Activated CD4-positive, alpha-beta T cell treated with anti-CD3 and anti-CD28 coated beads for 36 hours (primary cell): ENCODE measurements at regions not wholly inside any gene's neighbourhood (a gene's known extent, or its start where the extent isn't known, plus 50 kb on each side); places are given as distances from the start of the nearest gene placed in this dataset.
"Not testable (repeated sequence)": the region's sequence is repeated elsewhere in the genome, so short reads cannot be mapped to it uniquely, and the experiment has no call there.

Experiments
- ATAC-seq: fragments of 200-7000 bp; cut with Tn5 transposase; one replicate; pipeline ENCODE4 v1.10.0; 2021; ENCODE audit warnings: mild to moderate bottlenecking, moderate library complexity
- CTCF ChIA-PET: fragments of 350-600 bp; sonication (Branson Sonifier 250); formaldehyde crosslinking; loops from one replicate; lab custom pipeline; 2021; ENCODE audit warnings: antibody characterized with exemption; lab: Charles Lee
- POLR2A ChIA-PET: fragments of 350-600 bp; sonication (Branson Sonifier 250); formaldehyde crosslinking; loops from one replicate; lab custom pipeline; 2021; ENCODE audit warnings: antibody characterized with exemption, inconsistent platforms; lab: Charles Lee
- DNase-seq: peaks from one replicate; pipeline ENCODE4 v3.0.0-alpha.2; 2020
- H3K27ac Mint-ChIP-seq: one replicate; pipeline ENCODE4 v1.8.0; 2021; ENCODE audit warnings: mixed read lengths
- H3K27me3 Mint-ChIP-seq: one replicate; pipeline ENCODE4 v1.8.0; 2021; ENCODE audit warnings: mixed read lengths
- H3K36me3 Mint-ChIP-seq: one replicate; pipeline ENCODE4 v1.8.0; 2021; ENCODE audit warnings: low read depth, mixed read lengths
- H3K4me1 Mint-ChIP-seq: one replicate; pipeline ENCODE4 v1.8.0; 2021; ENCODE audit warnings: mixed read lengths
- H3K4me3 Mint-ChIP-seq: one replicate; pipeline ENCODE4 v1.8.0; 2021; ENCODE audit warnings: mild to moderate bottlenecking, moderate library complexity, mixed read lengths
- H3K9me3 Mint-ChIP-seq: one replicate; pipeline ENCODE4 v1.8.0; 2021; ENCODE audit warnings: low read depth, mixed read lengths
- intact Hi-C, 2 experiments: fragments of 100-400 bp; cut with DNase I in 1 of 2; cut with micrococcal nuclease in 1 of 2; formaldehyde crosslinking; loops; one replicate each; pipeline versions ENCODE4 v1.14.2 to v1.15.1; 2022 to 2024; cut with DNase I, micrococcal nuclease

- no peaks in the 10 kb centered on the region for H3K4me1 Mint-ChIP-seq
- no peak overlapping the region for H3K27ac Mint-ChIP-seq
- DNase-seq, result no peak
- CTCF ChIA-PET, result no interaction called here
- no peaks in the 10 kb centered on the region for H3K36me3 Mint-ChIP-seq
- H3K27me3 Mint-ChIP-seq, result no peaks in the 10 kb centered on the region
- intact Hi-C loops, result no loop called here
- ATAC-seq, result no peak
- POLR2A ChIA-PET, result no interaction called here
- no peak overlapping the region for H3K4me3 Mint-ChIP-seq
- H3K9me3 Mint-ChIP-seq, result peaks cover 3% of the 10 kb centered on the region
These were observed 463.2 kb upstream of the MGAT4C start for GRCh38 chr12:86719381-86719780.

- POLR2A ChIA-PET, result no interaction called here
- ATAC-seq (no peak), DNase-seq (no peak)
- peaks cover 9% of the 10 kb centered on the region for H3K9me3 Mint-ChIP-seq
- no peaks in the 10 kb centered on the region for H3K36me3 Mint-ChIP-seq
- no peak overlapping the region for H3K27ac Mint-ChIP-seq
- intact Hi-C loops, result no loop called here
- CTCF ChIA-PET, result no interaction called here
- H3K27me3 Mint-ChIP-seq, result no peaks in the 10 kb centered on the region
- H3K4me3 Mint-ChIP-seq, result no peak overlapping the region
- no peaks in the 10 kb centered on the region for H3K4me1 Mint-ChIP-seq
These were observed 456.9 kb upstream of the MGAT4C start for GRCh38 chr12:86713121-86713520.

DNA sequence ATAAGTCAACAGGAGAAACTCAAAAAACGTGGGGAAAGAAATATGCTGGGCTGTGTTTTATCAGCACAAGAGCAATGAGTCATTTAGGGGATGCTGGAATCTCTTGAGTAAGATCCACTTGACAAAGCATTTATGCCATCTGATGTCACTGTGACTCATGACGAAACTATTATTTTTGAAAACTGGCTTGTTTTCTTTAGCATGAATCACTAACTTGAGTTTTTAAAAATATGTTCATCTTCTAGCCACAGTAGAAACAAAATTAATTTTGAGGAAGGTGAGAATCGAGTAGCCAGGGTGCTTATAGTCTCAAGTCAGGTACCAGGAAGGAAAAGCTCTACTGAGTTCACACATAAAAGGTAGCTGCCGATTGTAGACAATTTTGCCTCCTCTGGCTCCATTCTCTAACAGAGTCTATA is 456.2 kb upstream of the MGAT4C start:
- H3K4me1 Mint-ChIP-seq, result no peaks in the 10 kb centered on the region
- ChIA-PET POLR2A (no interaction called here), CTCF (no interaction called here)
- H3K4me3 Mint-ChIP-seq, result no peak overlapping the region
- ATAC-seq, result no peak
- intact Hi-C loops, result no loop called here
- no peaks in the 10 kb centered on the region for H3K27me3 Mint-ChIP-seq
- peaks cover 9% of the 10 kb centered on the region for H3K9me3 Mint-ChIP-seq
- H3K36me3 Mint-ChIP-seq, result no peaks in the 10 kb centered on the region
- H3K27ac Mint-ChIP-seq, result no peak overlapping the region
- DNase-seq, result no peak

DNA sequence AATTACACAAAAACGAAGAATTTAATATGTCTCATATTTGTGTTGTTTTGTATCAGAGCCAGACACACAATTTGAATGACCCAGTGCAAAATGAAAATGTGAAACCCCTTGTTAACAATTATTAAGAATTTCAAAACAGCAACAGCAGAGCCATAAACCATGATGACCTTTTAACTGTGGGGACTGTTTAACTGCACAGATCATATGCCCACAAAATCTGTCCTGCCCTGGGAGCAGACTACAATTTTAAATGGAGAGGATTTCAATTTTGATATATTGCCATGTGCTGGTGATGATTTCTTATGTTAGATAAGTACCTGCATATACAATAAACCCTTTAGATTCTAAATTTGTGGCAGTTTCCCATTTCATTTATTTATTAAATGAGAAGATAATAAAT is 455.5 kb upstream of the MGAT4C start:
- DNase-seq (no peak), ATAC-seq (no peak)
- ChIA-PET POLR2A (no interaction called here), CTCF (no interaction called here)
- H3K4me1 Mint-ChIP-seq, result no peaks in the 10 kb centered on the region
- H3K27me3 Mint-ChIP-seq, result no peaks in the 10 kb centered on the region
- intact Hi-C loops, result no loop called here
- no peak overlapping the region for H3K4me3 Mint-ChIP-seq
- no peaks in the 10 kb centered on the region for H3K36me3 Mint-ChIP-seq
- H3K9me3 Mint-ChIP-seq, result peaks cover 15% of the 10 kb centered on the region
- H3K27ac Mint-ChIP-seq, result no peak overlapping the region

DNA sequence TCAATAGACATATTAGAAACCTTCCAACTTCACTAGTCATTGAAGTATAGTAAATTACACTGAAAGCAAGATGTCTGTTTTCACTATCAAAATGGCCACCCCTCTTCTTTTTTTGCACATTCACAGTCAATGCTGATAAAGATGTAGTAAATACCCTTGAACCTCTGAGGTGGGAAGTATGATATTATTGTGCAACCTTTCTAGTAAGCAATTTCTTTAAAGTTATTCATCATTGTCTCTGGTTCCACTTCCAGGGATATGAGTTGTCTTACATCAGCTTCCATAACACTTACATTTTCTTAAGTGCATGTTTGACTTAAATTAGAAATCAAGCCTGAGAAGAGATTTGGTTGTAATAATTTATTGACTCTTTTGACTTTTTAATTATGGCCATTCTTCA is 453.9 kb upstream of the MGAT4C start:
- Mint-ChIP-seq H3K27ac (no peak overlapping the region), H3K27me3 (no peaks in the 10 kb centered on the region), H3K9me3 (peaks cover 19% of the 10 kb centered on the region), H3K4me3 (no peak overlapping the region), H3K36me3 (no peaks in the 10 kb centered on the region), H3K4me1 (no peaks in the 10 kb centered on the region)
- CTCF ChIA-PET, result no interaction called here
- DNase-seq, result no peak
- no peak for ATAC-seq
- intact Hi-C loops, result no loop called here
- POLR2A ChIA-PET, result no interaction called here

- DNase-seq, CTCF ChIA-PET, H3K36me3 Mint-ChIP-seq, H3K4me3 Mint-ChIP-seq, H3K27me3 Mint-ChIP-seq, intact Hi-C loops, H3K4me1 Mint-ChIP-seq, H3K27ac Mint-ChIP-seq, POLR2A ChIA-PET, ATAC-seq: not testable (repeated sequence)
- H3K9me3 Mint-ChIP-seq, result peaks cover 19% of the 10 kb centered on the region
These were observed 452.8 kb upstream of the MGAT4C start for GRCh38 chr12:86709017-86709416.

DNA sequence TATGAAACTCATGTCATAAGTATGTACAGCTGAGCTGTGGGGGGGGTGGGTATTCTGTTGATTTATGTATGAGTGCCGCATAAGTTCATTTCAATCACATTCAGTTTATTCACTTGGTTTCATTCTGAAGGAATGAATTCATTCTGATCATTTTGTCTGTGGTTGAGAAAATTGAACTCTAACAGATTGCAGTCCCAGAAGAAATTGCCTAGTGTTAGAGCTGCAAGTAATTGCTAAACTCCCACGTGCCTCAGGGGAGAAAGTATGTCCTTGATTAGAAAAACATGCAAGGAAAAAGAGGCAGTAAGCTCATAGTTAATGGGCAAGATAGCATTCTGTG is 442.4 kb upstream of the MGAT4C start:
- H3K27ac Mint-ChIP-seq, result no peak overlapping the region
- CTCF ChIA-PET, result no interaction called here
- H3K4me1 Mint-ChIP-seq, result no peaks in the 10 kb centered on the region
- ATAC-seq (no peak), DNase-seq (no peak)
- POLR2A ChIA-PET, result no interaction called here
- intact Hi-C loops, result no loop called here
- H3K27me3 Mint-ChIP-seq, result no peaks in the 10 kb centered on the region
- H3K4me3 Mint-ChIP-seq, result no peak overlapping the region
- no peaks in the 10 kb centered on the region for H3K36me3 Mint-ChIP-seq
- peaks cover 2% of the 10 kb centered on the region for H3K9me3 Mint-ChIP-seq

GRCh38 chr12:86697916-86698640 is 441.9 kb upstream of the MGAT4C start:
- no peak overlapping the region for H3K27ac Mint-ChIP-seq
- ChIA-PET CTCF (no interaction called here), POLR2A (no interaction called here)
- DNase-seq (no peak), ATAC-seq (no peak)
- intact Hi-C loops, result no loop called here
- H3K9me3 Mint-ChIP-seq, result peaks cover 2% of the 10 kb centered on the region
- no peaks in the 10 kb centered on the region for H3K36me3 Mint-ChIP-seq
- no peaks in the 10 kb centered on the region for H3K4me1 Mint-ChIP-seq
- H3K27me3 Mint-ChIP-seq, result no peaks in the 10 kb centered on the region
- H3K4me3 Mint-ChIP-seq, result no peak overlapping the region

GRCh38 chr12:86683568-86684304 is 427.5 kb upstream of the MGAT4C start:
- POLR2A ChIA-PET, result no interaction called here
- Mint-ChIP-seq H3K4me1 (no peaks in the 10 kb centered on the region), H3K27ac (no peak overlapping the region), H3K4me3 (no peak overlapping the region), H3K9me3 (peaks cover 12% of the 10 kb centered on the region), H3K36me3 (no peaks in the 10 kb centered on the region), H3K27me3 (no peaks in the 10 kb centered on the region)
- intact Hi-C loops, result no loop called here
- ATAC-seq (no peak), DNase-seq (no peak)
- CTCF ChIA-PET, result no interaction called here

- no peak overlapping the region for H3K4me3 Mint-ChIP-seq
- ATAC-seq (no peak), DNase-seq (no peak)
- H3K27me3 Mint-ChIP-seq, result no peaks in the 10 kb centered on the region
- H3K4me1 Mint-ChIP-seq, result no peaks in the 10 kb centered on the region
- no peaks in the 10 kb centered on the region for H3K36me3 Mint-ChIP-seq
- H3K27ac Mint-ChIP-seq, result no peak overlapping the region
- intact Hi-C loops, result no loop called here
- H3K9me3 Mint-ChIP-seq, result peaks cover 6% of the 10 kb centered on the region
- POLR2A ChIA-PET, result no interaction called here
- CTCF ChIA-PET, result no interaction called here
These were observed 424.9 kb upstream of the MGAT4C start for GRCh38 chr12:86681060-86681459.

- Mint-ChIP-seq H3K4me3 (no peak overlapping the region), H3K27me3 (no peaks in the 10 kb centered on the region), H3K4me1 (no peaks in the 10 kb centered on the region), H3K36me3 (no peaks in the 10 kb centered on the region), H3K9me3 (peaks cover 6% of the 10 kb centered on the region), H3K27ac (no peak overlapping the region)
- CTCF ChIA-PET, result no interaction called here
- POLR2A ChIA-PET, result no interaction called here
- intact Hi-C loops, result no loop called here
- DNase-seq, result no peak
- no peak for ATAC-seq
These were observed 419.0 kb upstream of the MGAT4C start for GRCh38 chr12:86675197-86675596.

DNA sequence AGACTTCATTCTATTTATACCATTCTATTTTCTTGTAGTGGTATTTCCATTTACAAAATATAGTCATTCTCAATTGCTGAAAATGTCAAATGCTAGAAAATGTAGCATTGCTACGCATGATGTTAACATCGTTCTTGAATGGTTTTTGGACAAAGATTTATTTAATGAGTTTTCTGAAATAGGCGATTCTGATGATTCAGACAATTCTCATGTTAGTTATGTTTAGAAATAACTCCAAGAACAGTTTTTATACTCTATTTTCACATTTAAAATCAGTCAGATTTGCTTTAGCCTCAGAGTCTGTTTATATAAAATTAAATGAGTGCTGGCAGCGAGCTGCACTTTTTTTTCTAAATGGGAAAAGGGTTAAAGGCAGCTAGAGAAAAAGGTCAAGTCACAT is 414.8 kb upstream of the MGAT4C start:
- H3K9me3 Mint-ChIP-seq, result peaks cover 10% of the 10 kb centered on the region
- ATAC-seq (no peak), DNase-seq (no peak)
- ChIA-PET POLR2A (no interaction called here), CTCF (no interaction called here)
- no peak overlapping the region for H3K4me3 Mint-ChIP-seq
- H3K27ac Mint-ChIP-seq, result no peak overlapping the region
- H3K27me3 Mint-ChIP-seq, result no peaks in the 10 kb centered on the region
- intact Hi-C loops, result no loop called here
- H3K4me1 Mint-ChIP-seq, result no peaks in the 10 kb centered on the region
- H3K36me3 Mint-ChIP-seq, result no peaks in the 10 kb centered on the region
